ENCODE measurements at regions not wholly inside any gene's neighbourhood (a gene's known extent, or its start where the extent isn't known, plus 50 kb on each side); places are given as distances from the start of the nearest gene placed in this dataset.

DNA sequence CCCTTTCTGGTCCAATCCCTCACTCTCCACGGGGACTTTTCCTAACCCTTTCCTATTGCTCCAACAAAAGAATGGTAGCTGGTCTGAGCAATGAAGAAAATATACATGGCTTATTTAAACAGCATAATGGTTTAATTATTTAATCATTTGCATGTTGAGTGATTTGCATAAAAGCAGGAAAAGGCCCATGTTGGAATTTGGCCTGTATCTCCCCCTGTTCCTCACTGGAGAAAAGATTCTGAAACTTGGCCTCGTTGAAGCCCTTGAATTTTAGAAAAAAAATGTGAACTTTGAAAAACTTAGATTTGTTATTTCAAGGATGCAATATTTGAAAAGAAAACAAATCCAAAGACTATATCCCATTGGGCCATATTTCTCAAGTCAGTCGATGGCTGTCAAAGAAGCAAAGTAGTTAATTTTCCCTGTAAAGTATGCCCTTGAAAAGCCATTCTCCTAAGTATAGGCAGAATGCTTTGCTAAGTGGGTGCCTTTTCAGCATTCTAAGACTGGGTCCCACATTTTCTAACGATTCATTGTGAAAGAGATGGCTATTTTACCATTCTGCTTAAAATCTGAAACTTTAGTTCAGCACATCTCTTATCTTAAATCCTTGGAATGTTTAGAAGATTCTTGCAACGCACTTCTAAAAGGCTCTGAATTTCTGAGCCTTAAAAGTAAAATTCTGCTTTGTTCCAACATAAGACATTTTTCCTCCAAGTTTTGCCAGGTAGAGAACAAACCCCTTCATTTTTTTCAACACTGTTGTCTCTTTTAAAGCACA is 428.8 kb downstream of the ARHGEF28 start (continued):
- TF ChIP-seq MAFK (IDR thresholded peaks at IDR 0.05; ENCODE audit: low read depth, low read length) (no peak), KDM1A (IDR thresholded peaks at IDR 0.05; ENCODE audit: borderline replicate concordance, low read length) (no peak), POLR2AphosphoS5 (IDR thresholded peaks at IDR 0.05; ENCODE audit: low read depth, low read length) (no peak), SIN3A (conservative IDR thresholded peaks at IDR 0.05 in 1 of 2, IDR thresholded peaks at IDR 0.05 in 1 of 2; ENCODE audit: low read depth in 1 of 2, low read length in 2 of 2) (no peak), TCF12 (IDR thresholded peaks at IDR 0.05; ENCODE audit: low read depth, low read length) (no peak), RFX5 (IDR thresholded peaks at IDR 0.05; ENCODE audit: borderline replicate concordance, low read depth, low read length) (no peak)
- TF ChIP-seq, protein P1, sequence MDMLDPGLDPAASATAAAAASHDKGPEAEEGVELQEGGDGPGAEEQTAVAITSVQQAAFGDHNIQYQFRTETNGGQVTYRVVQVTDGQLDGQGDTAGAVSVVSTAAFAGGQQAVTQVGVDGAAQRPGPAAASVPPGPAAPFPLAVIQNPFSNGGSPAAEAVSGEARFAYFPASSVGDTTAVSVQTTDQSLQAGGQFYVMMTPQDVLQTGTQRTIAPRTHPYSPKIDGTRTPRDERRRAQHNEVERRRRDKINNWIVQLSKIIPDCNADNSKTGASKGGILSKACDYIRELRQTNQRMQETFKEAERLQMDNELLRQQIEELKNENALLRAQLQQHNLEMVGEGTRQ (IDR thresholded peaks at IDR 0.05; ENCODE audit: low read length) = no peak
